ENCODE measurements at regions not wholly inside any gene's neighbourhood (a gene's known extent, or its start where the extent isn't known, plus 50 kb on each side); places are given as distances from the start of the nearest gene placed in this dataset.

DNA sequence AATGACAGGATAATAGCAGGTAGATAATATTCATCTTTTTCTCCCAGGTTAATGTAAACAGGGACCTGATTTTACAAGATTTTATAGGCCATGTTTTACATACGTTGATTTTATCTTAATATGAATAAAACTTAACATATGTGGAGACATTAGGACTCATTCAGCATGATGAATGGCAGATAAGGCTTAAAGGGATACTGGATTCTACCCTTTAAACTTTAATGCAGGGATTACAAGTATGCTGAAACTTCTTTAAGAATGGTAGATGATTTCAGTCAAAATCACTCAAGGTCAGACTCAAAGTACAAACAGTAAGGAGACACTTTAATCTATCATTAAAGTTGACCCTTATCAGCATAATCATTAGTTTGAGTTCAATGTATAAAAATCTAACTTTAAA lies 274.5 kb upstream of the IZUMO3 start (continued):
- TF ChIP-seq NONO (IDR thresholded peaks at IDR 0.05) = no peak
- no peak for TF ChIP-seq NONO (CRISPR knock-in tag; conservative IDR thresholded peaks at IDR 0.05)
- no peak for TF ChIP-seq ZNF549 (CRISPR knock-in tag; IDR thresholded peaks at IDR 0.05)
- no peak for TF ChIP-seq ZNF44 (CRISPR knock-in tag; IDR thresholded peaks at IDR 0.05)
- TF ChIP-seq JUNB (CRISPR knock-in tag; IDR thresholded peaks at IDR 0.05; ENCODE audit: borderline replicate concordance) = no peak
- TF ChIP-seq MXD1 (CRISPR knock-in tag; IDR thresholded peaks at IDR 0.05) = no peak
- no peak for TF ChIP-seq CBFB (CRISPR knock-in tag; IDR thresholded peaks at IDR 0.05)

GRCh38 chr9:24817756-24818155 lies 272.1 kb upstream of the IZUMO3 start:
- H3K9me3 ChIP-seq (ENCODE audit: low read length) = peaks cover 56% of the 10 kb centered on the region
- H3K36me3 ChIP-seq (replicated peaks in 1 of 2; ENCODE audit: control insufficient read depth in 1 of 2, insufficient read depth in 2 of 2, low read length in 2 of 2) = no peaks in the 10 kb centered on the region
- FAIRE-seq (no peak), ATAC-seq (no peak), DNase-seq (ENCODE audit: low spot score) (no peak)
- in situ Hi-C loops (cut with HindIII; ENCODE audit: extremely low pct_ligation_motif_present, low pct_unique_long_range_greater_than_20kb) = loop anchor here (25.0 kb wide), 1 partner anchor 105 kb away; no protein-coding TSS in a partner anchor
- H3K27me3 ChIP-seq (ENCODE audit: control insufficient read depth in 1 of 2, insufficient read depth in 2 of 2, low read length in 2 of 2) = no peaks in the 10 kb centered on the region
- ChIA-PET CTCF (ENCODE audit: low intra/inter-chr PET ratio, low total read pairs) (no interaction called here), POLR2A (no interaction called here)
- intact Hi-C loops (cut with micrococcal nuclease; ENCODE audit: unreplicated experiment) = no loop called here
- no peak overlapping the region for H3K4me3 ChIP-seq (replicated peaks in 1 of 3; ENCODE audit: insufficient read depth in 1 of 3, low read depth in 2 of 3, low read length in 3 of 3)
- no peaks in the 10 kb centered on the region for H3K4me1 ChIP-seq (ENCODE audit: insufficient read depth, low read length)
- TF ChIP-seq FOSL2 (CRISPR knock-in tag; IDR thresholded peaks at IDR 0.05) (no peak), RFXAP (CRISPR knock-in tag; IDR thresholded peaks at IDR 0.05; ENCODE audit: borderline replicate concordance) (no peak), ARNT (IDR thresholded peaks at IDR 0.05) (no peak), ZNF256 (CRISPR knock-in tag; conservative IDR thresholded peaks at IDR 0.05) (no peak)
- TF ChIP-seq, protein P1, sequence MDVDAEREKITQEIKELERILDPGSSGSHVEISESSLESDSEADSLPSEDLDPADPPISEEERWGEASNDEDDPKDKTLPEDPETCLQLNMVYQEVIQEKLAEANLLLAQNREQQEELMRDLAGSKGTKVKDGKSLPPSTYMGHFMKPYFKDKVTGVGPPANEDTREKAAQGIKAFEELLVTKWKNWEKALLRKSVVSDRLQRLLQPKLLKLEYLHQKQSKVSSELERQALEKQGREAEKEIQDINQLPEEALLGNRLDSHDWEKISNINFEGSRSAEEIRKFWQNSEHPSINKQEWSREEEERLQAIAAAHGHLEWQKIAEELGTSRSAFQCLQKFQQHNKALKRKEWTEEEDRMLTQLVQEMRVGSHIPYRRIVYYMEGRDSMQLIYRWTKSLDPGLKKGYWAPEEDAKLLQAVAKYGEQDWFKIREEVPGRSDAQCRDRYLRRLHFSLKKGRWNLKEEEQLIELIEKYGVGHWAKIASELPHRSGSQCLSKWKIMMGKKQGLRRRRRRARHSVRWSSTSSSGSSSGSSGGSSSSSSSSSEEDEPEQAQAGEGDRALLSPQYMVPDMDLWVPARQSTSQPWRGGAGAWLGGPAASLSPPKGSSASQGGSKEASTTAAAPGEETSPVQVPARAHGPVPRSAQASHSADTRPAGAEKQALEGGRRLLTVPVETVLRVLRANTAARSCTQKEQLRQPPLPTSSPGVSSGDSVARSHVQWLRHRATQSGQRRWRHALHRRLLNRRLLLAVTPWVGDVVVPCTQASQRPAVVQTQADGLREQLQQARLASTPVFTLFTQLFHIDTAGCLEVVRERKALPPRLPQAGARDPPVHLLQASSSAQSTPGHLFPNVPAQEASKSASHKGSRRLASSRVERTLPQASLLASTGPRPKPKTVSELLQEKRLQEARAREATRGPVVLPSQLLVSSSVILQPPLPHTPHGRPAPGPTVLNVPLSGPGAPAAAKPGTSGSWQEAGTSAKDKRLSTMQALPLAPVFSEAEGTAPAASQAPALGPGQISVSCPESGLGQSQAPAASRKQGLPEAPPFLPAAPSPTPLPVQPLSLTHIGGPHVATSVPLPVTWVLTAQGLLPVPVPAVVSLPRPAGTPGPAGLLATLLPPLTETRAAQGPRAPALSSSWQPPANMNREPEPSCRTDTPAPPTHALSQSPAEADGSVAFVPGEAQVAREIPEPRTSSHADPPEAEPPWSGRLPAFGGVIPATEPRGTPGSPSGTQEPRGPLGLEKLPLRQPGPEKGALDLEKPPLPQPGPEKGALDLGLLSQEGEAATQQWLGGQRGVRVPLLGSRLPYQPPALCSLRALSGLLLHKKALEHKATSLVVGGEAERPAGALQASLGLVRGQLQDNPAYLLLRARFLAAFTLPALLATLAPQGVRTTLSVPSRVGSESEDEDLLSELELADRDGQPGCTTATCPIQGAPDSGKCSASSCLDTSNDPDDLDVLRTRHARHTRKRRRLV (CRISPR knock-in tag; IDR thresholded peaks at IDR 0.05) = no peak
- no peaks in the 10 kb centered on the region for H3K79me2 ChIP-seq (ENCODE audit: insufficient read depth, low read length)
- BruUV-seq (replicated peaks) = no TSS peak
- H3K9ac ChIP-seq (ENCODE audit: insufficient read depth, low read depth, low read length) = no peak overlapping the region
- H3K4me2 ChIP-seq (ENCODE audit: low read depth, low read length) = no peak overlapping the region
- WGBS (ENCODE audit: low lambda C conversion rate) = 0% methylated on average over 2 of the region's 2 CpGs
- no peak overlapping the region for H3K27ac ChIP-seq (ENCODE audit: extremely low read length, insufficient read depth, low read length)
- H2AFZ ChIP-seq (ENCODE audit: low read length) = no peak overlapping the region
- H4K20me1 ChIP-seq (ENCODE audit: insufficient read depth, low read length) = no peaks in the 10 kb centered on the region

Measured in HepG2 (cell line).